ENCODE measurements at regions not wholly inside any gene's neighbourhood (a gene's known extent, or its start where the extent isn't known, plus 50 kb on each side); places are given as distances from the start of the nearest gene placed in this dataset.

GRCh38 chr18:10365021-10365500, 89.4 kb upstream of the APCDD1 start:
- no peak for TF ChIP-seq EZH2phosphoT487 (IDR thresholded peaks at IDR 0.05; ENCODE audit: borderline replicate concordance)
- TF ChIP-seq, protein P1, sequence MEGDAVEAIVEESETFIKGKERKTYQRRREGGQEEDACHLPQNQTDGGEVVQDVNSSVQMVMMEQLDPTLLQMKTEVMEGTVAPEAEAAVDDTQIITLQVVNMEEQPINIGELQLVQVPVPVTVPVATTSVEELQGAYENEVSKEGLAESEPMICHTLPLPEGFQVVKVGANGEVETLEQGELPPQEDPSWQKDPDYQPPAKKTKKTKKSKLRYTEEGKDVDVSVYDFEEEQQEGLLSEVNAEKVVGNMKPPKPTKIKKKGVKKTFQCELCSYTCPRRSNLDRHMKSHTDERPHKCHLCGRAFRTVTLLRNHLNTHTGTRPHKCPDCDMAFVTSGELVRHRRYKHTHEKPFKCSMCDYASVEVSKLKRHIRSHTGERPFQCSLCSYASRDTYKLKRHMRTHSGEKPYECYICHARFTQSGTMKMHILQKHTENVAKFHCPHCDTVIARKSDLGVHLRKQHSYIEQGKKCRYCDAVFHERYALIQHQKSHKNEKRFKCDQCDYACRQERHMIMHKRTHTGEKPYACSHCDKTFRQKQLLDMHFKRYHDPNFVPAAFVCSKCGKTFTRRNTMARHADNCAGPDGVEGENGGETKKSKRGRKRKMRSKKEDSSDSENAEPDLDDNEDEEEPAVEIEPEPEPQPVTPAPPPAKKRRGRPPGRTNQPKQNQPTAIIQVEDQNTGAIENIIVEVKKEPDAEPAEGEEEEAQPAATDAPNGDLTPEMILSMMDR (conservative IDR thresholded peaks at IDR 0.05; ENCODE audit: low read length) = no peak
